Uterus (tissue), 3 donors: ENCODE measurements at regions not wholly inside any gene's neighbourhood (a gene's known extent, or its start where the extent isn't known, plus 50 kb on each side); places are given as distances from the start of the nearest gene placed in this dataset.

Source experiments
- DNase-seq, 2 donors: peaks; one replicate each; pipeline ENCODE4 v3.0.0-alpha.2; 2019 to 2020
- H3K27ac ChIP-seq, 2 donors: fragments of 200-600 bp; sonication (generic); 1 replicate in 1 of 2; 2 replicates in 1 of 2; pipeline ENCODE4 v1.5.1; 2016 to 2018
- H3K27me3 ChIP-seq, 2 donors: fragments of 200-600 bp; sonication (generic); one replicate each; pipeline ENCODE4 v1.5.1; 2018 to 2019; ENCODE audit warnings: control low read depth in 1 of 2
- H3K36me3 ChIP-seq, 2 donors: fragments of 200-600 bp; sonication (generic); one replicate each; pipeline ENCODE4 v1.5.1; 2019; ENCODE audit warnings: control low read depth in 1 of 2
- H3K4me1 ChIP-seq, 2 donors: fragments of 200-600 bp; sonication (generic); one replicate each; pipeline ENCODE4 v1.5.1; 2018 to 2019; ENCODE audit warnings: control low read depth in 1 of 2
- H3K4me3 ChIP-seq, 2 donors: fragments of 200-600 bp; sonication (generic); 1 replicate in 1 of 2; 2 replicates in 1 of 2; pipeline ENCODE4 v1.5.1; 2018 to 2019; ENCODE audit warnings: mild to moderate bottlenecking in 1 of 2
- H3K9me3 ChIP-seq, 2 donors: fragments of 200-600 bp; sonication (generic); one replicate each; pipeline ENCODE4 v1.5.1; 2019; ENCODE audit warnings: control low read depth in 1 of 2
- POLR2A ChIP-seq, 2 donors: fragments of 450-650 bp; IDR thresholded peaks; one replicate each; pipeline ENCODE4 v1.6.1; 2016; ENCODE audit warnings: antibody characterized with exemption in 2 of 2, mild to moderate bottlenecking in 1 of 2, moderate library complexity in 1 of 2
- intact Hi-C: fragments of 100-400 bp; cut with DNase I; formaldehyde crosslinking; loops from one replicate; pipeline ENCODE4 v1.15.1; 2023; ENCODE audit warnings: low total_unique reads
- TF ChIP-seq, protein P1 (sequence below), 4 experiments: fragments of 200-600 bp in 2 of 4; fragments of 450-650 bp in 2 of 4; sonication (generic) in 2 of 4; IDR thresholded peaks; one replicate each; pipeline ENCODE4 v1.5.1; 2016 to 2019; ENCODE audit warnings: antibody characterized with exemption in 4 of 4, mild to moderate bottlenecking in 2 of 4, moderate library complexity in 1 of 4
- donor health status: DM: yes; HTN: yes; CAD: no.

DNA sequence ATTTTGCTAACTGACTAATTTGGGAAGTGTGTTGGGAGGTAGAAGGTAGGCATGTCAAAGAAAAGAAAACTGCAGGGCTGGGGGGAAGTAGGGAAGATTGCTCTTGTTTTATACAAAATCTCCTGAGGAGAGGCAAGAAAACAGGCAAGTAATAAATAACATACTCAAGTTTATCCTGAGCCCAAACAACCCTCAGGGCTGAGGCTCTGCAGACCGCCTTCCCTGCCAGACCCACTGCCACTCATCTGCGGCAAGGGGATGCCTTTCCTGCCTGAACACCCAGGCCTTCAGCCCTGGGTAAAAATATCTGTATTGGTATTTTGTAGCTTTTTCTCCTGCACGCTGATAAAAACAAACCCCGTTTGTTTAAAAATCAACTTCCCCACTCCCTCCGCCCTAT, 399.8 kb upstream of the NFE2L3 start:
- intact Hi-C loops: no loop called here
- DNase-seq: no peak
- no peak for TF ChIP-seq POLR2A (IDR thresholded peaks at IDR 0.05)
- TF ChIP-seq, protein P1, sequence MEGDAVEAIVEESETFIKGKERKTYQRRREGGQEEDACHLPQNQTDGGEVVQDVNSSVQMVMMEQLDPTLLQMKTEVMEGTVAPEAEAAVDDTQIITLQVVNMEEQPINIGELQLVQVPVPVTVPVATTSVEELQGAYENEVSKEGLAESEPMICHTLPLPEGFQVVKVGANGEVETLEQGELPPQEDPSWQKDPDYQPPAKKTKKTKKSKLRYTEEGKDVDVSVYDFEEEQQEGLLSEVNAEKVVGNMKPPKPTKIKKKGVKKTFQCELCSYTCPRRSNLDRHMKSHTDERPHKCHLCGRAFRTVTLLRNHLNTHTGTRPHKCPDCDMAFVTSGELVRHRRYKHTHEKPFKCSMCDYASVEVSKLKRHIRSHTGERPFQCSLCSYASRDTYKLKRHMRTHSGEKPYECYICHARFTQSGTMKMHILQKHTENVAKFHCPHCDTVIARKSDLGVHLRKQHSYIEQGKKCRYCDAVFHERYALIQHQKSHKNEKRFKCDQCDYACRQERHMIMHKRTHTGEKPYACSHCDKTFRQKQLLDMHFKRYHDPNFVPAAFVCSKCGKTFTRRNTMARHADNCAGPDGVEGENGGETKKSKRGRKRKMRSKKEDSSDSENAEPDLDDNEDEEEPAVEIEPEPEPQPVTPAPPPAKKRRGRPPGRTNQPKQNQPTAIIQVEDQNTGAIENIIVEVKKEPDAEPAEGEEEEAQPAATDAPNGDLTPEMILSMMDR (IDR thresholded peaks at IDR 0.05): no peak
- Histone ChIP-seq H3K27me3 (no peaks in the 10 kb centered on the region), H3K36me3 (no peaks in the 10 kb centered on the region), H3K4me3 (no peak overlapping the region), H3K27ac (peak overlapping the region; percentile 82 to 95), H3K4me1 (peaks cover 6 to 11% of the 10 kb centered on the region in 2 donors), H3K9me3 (no peaks in the 10 kb centered on the region)

DNA sequence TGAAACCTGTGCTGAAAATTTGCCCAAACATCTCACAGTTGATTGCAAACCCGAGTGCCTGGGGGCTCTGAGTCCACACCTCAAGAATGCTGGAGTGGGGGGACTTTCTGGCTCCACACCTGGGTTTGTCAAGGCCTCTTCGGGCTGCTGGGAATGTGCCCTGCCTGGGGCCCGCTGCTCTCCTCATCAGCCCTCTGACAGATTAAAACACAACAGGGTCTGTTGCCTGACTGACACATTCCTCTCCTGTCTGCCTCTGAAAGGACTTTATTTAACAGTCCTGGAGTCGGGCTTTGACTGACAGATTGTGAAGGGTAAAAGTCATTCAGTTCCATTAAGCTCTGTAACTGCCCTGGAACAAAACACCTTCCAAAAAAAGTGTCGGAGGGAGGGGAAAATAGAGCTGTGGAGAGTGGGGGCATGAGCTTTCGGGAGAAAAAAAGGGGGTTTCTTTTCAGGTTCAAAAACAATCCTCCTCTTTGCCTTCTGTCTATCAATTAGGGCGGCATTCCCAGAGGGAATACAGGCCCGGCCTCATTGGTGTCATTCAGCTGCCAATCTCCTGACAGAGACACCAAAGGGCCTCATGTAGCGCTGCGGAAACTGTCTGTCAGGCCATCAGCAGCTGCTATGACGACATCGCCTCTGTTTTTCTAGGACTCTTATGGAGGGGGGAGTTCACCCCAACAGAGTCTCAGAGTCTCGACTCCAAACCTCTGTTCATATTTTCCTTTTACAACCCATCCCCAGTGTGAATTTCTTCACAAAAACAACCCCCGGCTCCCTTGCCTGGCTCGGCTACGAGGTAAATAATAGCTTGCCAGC, 398.8 kb upstream of the NFE2L3 start:
- TF ChIP-seq POLR2A (IDR thresholded peaks at IDR 0.05): no peak
- TF ChIP-seq, protein P1 (IDR thresholded peaks at IDR 0.05): no peak
- Histone ChIP-seq H3K27me3 (no peaks in the 10 kb centered on the region), H3K4me1 (peaks cover 6 to 11% of the 10 kb centered on the region in 2 donors), H3K9me3 (no peaks in the 10 kb centered on the region), H3K4me3 (no peak overlapping the region), H3K27ac (peak overlapping the region; percentile 82 to 95), H3K36me3 (no peaks in the 10 kb centered on the region)
- DNase-seq: no peak
- intact Hi-C loops: no loop called here

DNA sequence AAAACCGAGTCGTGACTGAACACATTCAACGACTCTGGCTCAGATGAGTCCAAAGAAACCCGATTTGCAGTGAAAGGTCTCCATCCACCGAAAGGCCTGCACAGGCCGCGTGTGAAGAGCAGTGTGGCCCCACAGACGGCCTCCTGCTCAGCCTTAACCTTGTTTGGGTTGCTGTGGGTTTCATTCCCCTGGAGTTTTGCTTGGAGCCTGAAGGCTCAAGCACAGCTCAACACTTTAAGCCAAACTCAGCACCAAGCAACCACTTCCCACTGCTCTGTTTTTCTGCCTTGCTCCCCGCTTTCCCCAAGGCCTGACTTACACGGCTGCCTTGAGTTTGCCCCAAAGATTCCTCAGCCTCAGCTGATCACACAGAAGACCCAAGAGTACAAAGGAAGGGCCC, 398.2 kb upstream of the NFE2L3 start:
- no peak for TF ChIP-seq POLR2A (IDR thresholded peaks at IDR 0.05)
- TF ChIP-seq, protein P1 (IDR thresholded peaks at IDR 0.05): no peak
- Histone ChIP-seq H3K4me1 (peaks cover 6 to 11% of the 10 kb centered on the region in 2 donors), H3K9me3 (no peaks in the 10 kb centered on the region), H3K27ac (peak overlapping the region; percentile 82 to 95), H3K27me3 (no peaks in the 10 kb centered on the region), H3K36me3 (no peaks in the 10 kb centered on the region), H3K4me3 (no peak overlapping the region)
- DNase-seq: no peak
- intact Hi-C loops: no loop called here

DNA sequence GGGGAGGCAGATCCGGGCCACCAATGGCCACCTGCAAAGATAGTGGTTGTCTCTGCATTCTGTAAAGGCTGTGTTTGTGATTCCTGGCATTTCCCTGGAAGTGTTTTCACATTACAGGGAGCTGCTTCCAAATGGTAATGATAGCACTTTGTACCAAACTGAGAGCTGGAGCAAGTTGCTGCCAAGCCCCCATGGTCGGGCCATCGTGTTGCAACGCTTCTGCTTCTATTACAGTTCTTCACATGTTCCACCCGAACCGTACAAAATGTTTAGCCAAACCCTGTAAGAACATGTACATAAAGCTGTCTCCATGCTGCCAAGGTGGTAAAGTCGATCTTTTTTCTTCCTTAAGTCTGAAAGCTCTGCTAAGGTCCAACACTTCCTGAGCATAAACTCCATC, 397.7 kb upstream of the NFE2L3 start:
- Histone ChIP-seq H3K36me3 (no peaks in the 10 kb centered on the region), H3K27ac (peak overlapping the region; percentile 82 to 95), H3K9me3 (no peaks in the 10 kb centered on the region), H3K4me3 (no peak overlapping the region), H3K27me3 (no peaks in the 10 kb centered on the region), H3K4me1 (peaks cover 6 to 11% of the 10 kb centered on the region in 2 donors)
- TF ChIP-seq, protein P1 (IDR thresholded peaks at IDR 0.05): no peak
- no peak for TF ChIP-seq POLR2A (IDR thresholded peaks at IDR 0.05)
- intact Hi-C loops: no loop called here
- DNase-seq: peak; percentile 72 to 84

DNA sequence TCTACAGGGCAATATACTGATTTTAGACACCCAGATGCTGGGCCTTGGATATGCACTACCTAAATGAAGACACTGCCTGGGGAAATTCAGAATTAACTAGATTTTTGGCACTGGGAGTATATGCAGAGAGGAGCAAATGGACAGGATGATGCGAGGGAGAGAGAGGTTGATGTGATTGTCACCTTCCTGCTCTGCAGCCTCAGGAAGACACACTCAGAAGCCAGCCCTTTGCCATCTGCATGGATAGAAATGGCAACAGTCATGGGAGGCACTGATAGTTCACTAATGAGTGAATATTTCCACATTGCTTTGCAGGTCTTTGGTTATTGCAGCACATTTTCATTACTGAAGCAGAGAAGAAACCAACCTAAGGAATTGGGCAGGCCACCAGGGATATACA, 397.2 kb upstream of the NFE2L3 start:
- Histone ChIP-seq H3K27ac (peak overlapping the region; percentile 82 to 95), H3K4me1 (peaks cover 6 to 11% of the 10 kb centered on the region in 2 donors), H3K4me3 (no peak overlapping the region), H3K36me3 (no peaks in the 10 kb centered on the region), H3K9me3 (no peaks in the 10 kb centered on the region), H3K27me3 (no peaks in the 10 kb centered on the region)
- TF ChIP-seq, protein P1 (IDR thresholded peaks at IDR 0.05): no peak
- TF ChIP-seq POLR2A (IDR thresholded peaks at IDR 0.05): no peak
- intact Hi-C loops: no loop called here
- no peak for DNase-seq
